ENCODE measurements at regions not wholly inside any gene's neighbourhood (a gene's known extent, or its start where the extent isn't known, plus 50 kb on each side); places are given as distances from the start of the nearest gene placed in this dataset.
A peak's percentile ranks its signal among the peaks of the same experiment; 100 is the strongest.

GRCh38 chr12:127621366-127621765, 645.6 kb upstream of the TMEM132C start:
- no peak for TF ChIP-seq CTCF (IDR thresholded peaks at IDR 0.05; ENCODE audit: borderline replicate concordance, extremely low read depth, insufficient read depth)
- H3K27me3 ChIP-seq (ENCODE audit: control insufficient read depth, insufficient read depth, low read length): no peaks in the 10 kb centered on the region
- H3K4me1 ChIP-seq (ENCODE audit: control insufficient read depth in 2 of 3, insufficient read depth in 2 of 3, low read depth in 1 of 3, low read length in 3 of 3): no peaks in the 10 kb centered on the region
- H3K36me3 ChIP-seq (ENCODE audit: control insufficient read depth in 2 of 3, insufficient read depth in 3 of 3, low read length in 3 of 3): no peaks in the 10 kb centered on the region
- H3K27ac ChIP-seq (ENCODE audit: low read depth in 2 of 2, low read length in 2 of 2): no peak overlapping the region
- DNase-seq: peak in 1 of 5 donors; percentile 63
- intact Hi-C loops (cut with DNase I): no loop called here
- no peak overlapping the region for H3K4me3 ChIP-seq (ENCODE audit: low read length in 3 of 3)
- H3K9me3 ChIP-seq (ENCODE audit: control insufficient read depth in 2 of 3, insufficient read depth in 1 of 3, low read length in 3 of 3): no peaks in the 10 kb centered on the region
- no peak for FAIRE-seq
- H3K9ac ChIP-seq (ENCODE audit: low read length in 3 of 3): no peak overlapping the region

- no peak for DNase-seq
- Histone ChIP-seq H3K4me3 (ENCODE audit: low read length in 3 of 3) (no peak overlapping the region), H3K9ac (ENCODE audit: low read length in 3 of 3) (no peak overlapping the region), H3K4me1 (ENCODE audit: control insufficient read depth in 2 of 3, insufficient read depth in 2 of 3, low read depth in 1 of 3, low read length in 3 of 3) (no peaks in the 10 kb centered on the region), H3K27ac (ENCODE audit: low read depth in 2 of 2, low read length in 2 of 2) (no peak overlapping the region), H3K27me3 (ENCODE audit: control insufficient read depth, insufficient read depth, low read length) (no peaks in the 10 kb centered on the region), H3K9me3 (ENCODE audit: control insufficient read depth in 2 of 3, insufficient read depth in 1 of 3, low read length in 3 of 3) (no peaks in the 10 kb centered on the region), H3K36me3 (ENCODE audit: control insufficient read depth in 2 of 3, insufficient read depth in 3 of 3, low read length in 3 of 3) (no peaks in the 10 kb centered on the region)
- intact Hi-C loops (cut with DNase I): no loop called here
- FAIRE-seq: no peak
- no peak for TF ChIP-seq CTCF (IDR thresholded peaks at IDR 0.05; ENCODE audit: borderline replicate concordance, extremely low read depth, insufficient read depth)
Measured at GRCh38 chr12:127623362-127623761, 643.6 kb upstream of the TMEM132C start.

- intact Hi-C loops (cut with DNase I): no loop called here
- H3K4me3 ChIP-seq (ENCODE audit: low read length in 3 of 3): no peak overlapping the region
- H3K9me3 ChIP-seq (ENCODE audit: control insufficient read depth in 2 of 3, insufficient read depth in 1 of 3, low read length in 3 of 3): no peaks in the 10 kb centered on the region
Measured at GRCh38 chr12:127625176-127625771, 641.7 kb upstream of the TMEM132C start.

More at GRCh38 chr12:127625176-127625771, 641.7 kb upstream of the TMEM132C start:
- H3K36me3 ChIP-seq (ENCODE audit: control insufficient read depth in 2 of 3, insufficient read depth in 3 of 3, low read length in 3 of 3): no peaks in the 10 kb centered on the region
- no peaks in the 10 kb centered on the region for H3K27me3 ChIP-seq (ENCODE audit: control insufficient read depth, insufficient read depth, low read length)
- no peaks in the 10 kb centered on the region for H3K4me1 ChIP-seq (ENCODE audit: control insufficient read depth in 2 of 3, insufficient read depth in 2 of 3, low read depth in 1 of 3, low read length in 3 of 3)
- DNase-seq: peak in 2 of 5 donors; percentile 9 to 13
- H3K9ac ChIP-seq (ENCODE audit: low read length in 3 of 3): no peak overlapping the region
- H3K27ac ChIP-seq (ENCODE audit: low read depth in 2 of 2, low read length in 2 of 2): no peak overlapping the region
- no peak for TF ChIP-seq CTCF (IDR thresholded peaks at IDR 0.05; ENCODE audit: borderline replicate concordance, extremely low read depth, insufficient read depth)
- FAIRE-seq: no peak
